Panc1 (cell line): ENCODE measurements at regions not wholly inside any gene's neighbourhood (a gene's known extent, or its start where the extent isn't known, plus 50 kb on each side); places are given as distances from the start of the nearest gene placed in this dataset.

Source experiments
- ATAC-seq: fragments of 200-7000 bp; cut with Tn5 transposase; 2 replicates; pipeline ENCODE4 v1.9.1; 2020; ENCODE audit warnings: mild to moderate bottlenecking, moderate library complexity
- BruUV-seq: library from RNA; stranded (reverse); fragments of 400-500 nt; replicated peaks from 2 replicates; lab custom pipeline; 2021; lab: Mats Ljungman, UMichigan
- CTCF ChIA-PET: fragments of 300-600 bp; sonication (Branson Sonifier 250); formaldehyde crosslinking; loops from one replicate; lab custom pipeline; 2022; ENCODE audit warnings: antibody characterized with exemption; lab: Charles Lee
- POLR2A ChIA-PET: fragments of 300-600 bp; sonication (Branson Sonifier 250); formaldehyde crosslinking; loops from one replicate; lab custom pipeline; 2022; ENCODE audit warnings: antibody characterized with exemption; lab: Charles Lee
- DNase-seq: peaks from one replicate; pipeline ENCODE4 v3.0.0-alpha.2; 2010; ENCODE audit warnings: low read depth, low spot score
- H3K27ac ChIP-seq: 2 replicates; pipeline ENCODE4 v1.5.1; 2011; ENCODE audit warnings: mild to moderate bottlenecking, low read length, inconsistent platforms
- H3K27me3 ChIP-seq: fragments of 200-500 bp; sonication (Bioruptor generic); 2 replicates; pipeline ENCODE4 v1.6.0; 2014; ENCODE audit warnings: low read length, inconsistent platforms; ENCODE audit not compliant: control insufficient read depth, insufficient read depth
- H3K36me3 ChIP-seq: fragments of 200-500 bp; sonication (Bioruptor generic); 2 replicates; pipeline ENCODE4 v1.5.1; 2014; ENCODE audit warnings: inconsistent platforms, mild to moderate bottlenecking, low read length, moderate library complexity; ENCODE audit not compliant: control insufficient read depth, insufficient read depth
- H3K4me1 ChIP-seq: 2 replicates; pipeline ENCODE4 v1.5.1; 2011; ENCODE audit warnings: inconsistent platforms, mild to moderate bottlenecking, low read length, moderate library complexity; ENCODE audit not compliant: control insufficient read depth, insufficient read depth
- H3K4me3 ChIP-seq, 2 experiments: 2 replicates each; pipeline ENCODE4 v1.5.1; 2011 to 2012; ENCODE audit warnings: low read depth in 2 of 2, low read length in 2 of 2, mild to moderate bottlenecking in 2 of 2, inconsistent platforms in 1 of 2, moderate library complexity in 1 of 2
- H3K9me3 ChIP-seq: fragments of 200-500 bp; sonication (Bioruptor generic); 2 replicates; pipeline ENCODE4 v1.5.1; 2014; ENCODE audit warnings: low read depth, mild to moderate bottlenecking, inconsistent platforms, low read length, moderate library complexity; ENCODE audit not compliant: control insufficient read depth, insufficient read depth
- POLR2AphosphoS5 ChIP-seq: IDR thresholded peaks from 2 replicates; pipeline ENCODE4 v1.6.1; 2012; ENCODE audit warnings: mild to moderate bottlenecking, low read depth, low read length, moderate library complexity
- SIN3A ChIP-seq: IDR thresholded peaks from 2 replicates; pipeline ENCODE4 v1.6.1; 2012; ENCODE audit warnings: low read depth, mild to moderate bottlenecking, low read length, moderate library complexity, borderline replicate concordance; ENCODE audit not compliant: insufficient read depth
- TCF7L2 ChIP-seq: IDR thresholded peaks from 2 replicates; pipeline ENCODE4 v1.6.1; 2011; ENCODE audit warnings: mild to moderate bottlenecking, low read depth, low read length, inconsistent platforms
- in situ Hi-C: cut with HindIII; loops from 2 replicates; pipeline ENCODE4 v1.10.0; 2016; ENCODE audit warnings: low sequenced_read_pairs, low pct_unique_long_range_greater_than_20kb
- intact Hi-C: fragments of 100-400 bp; cut with micrococcal nuclease; formaldehyde crosslinking; loops from one replicate; pipeline ENCODE4 v1.10.0; 2022; ENCODE audit not compliant: unreplicated experiment
- TF ChIP-seq, protein P1 (sequence below), 2 experiments: IDR thresholded peaks; 2 replicates each; pipeline ENCODE4 v1.6.1; 2011 to 2012; ENCODE audit warnings: low read depth in 2 of 2, control low read depth in 1 of 2, low read length in 1 of 2, mild to moderate bottlenecking in 1 of 2, moderate library complexity in 1 of 2; ENCODE audit not compliant: insufficient read depth in 1 of 2
- TF ChIP-seq, protein P2 (sequence below): fragments of 450-650 bp; IDR thresholded peaks from 2 replicates; pipeline ENCODE4 v1.5.1; 2017; ENCODE audit warnings: mild to moderate bottlenecking

DNA sequence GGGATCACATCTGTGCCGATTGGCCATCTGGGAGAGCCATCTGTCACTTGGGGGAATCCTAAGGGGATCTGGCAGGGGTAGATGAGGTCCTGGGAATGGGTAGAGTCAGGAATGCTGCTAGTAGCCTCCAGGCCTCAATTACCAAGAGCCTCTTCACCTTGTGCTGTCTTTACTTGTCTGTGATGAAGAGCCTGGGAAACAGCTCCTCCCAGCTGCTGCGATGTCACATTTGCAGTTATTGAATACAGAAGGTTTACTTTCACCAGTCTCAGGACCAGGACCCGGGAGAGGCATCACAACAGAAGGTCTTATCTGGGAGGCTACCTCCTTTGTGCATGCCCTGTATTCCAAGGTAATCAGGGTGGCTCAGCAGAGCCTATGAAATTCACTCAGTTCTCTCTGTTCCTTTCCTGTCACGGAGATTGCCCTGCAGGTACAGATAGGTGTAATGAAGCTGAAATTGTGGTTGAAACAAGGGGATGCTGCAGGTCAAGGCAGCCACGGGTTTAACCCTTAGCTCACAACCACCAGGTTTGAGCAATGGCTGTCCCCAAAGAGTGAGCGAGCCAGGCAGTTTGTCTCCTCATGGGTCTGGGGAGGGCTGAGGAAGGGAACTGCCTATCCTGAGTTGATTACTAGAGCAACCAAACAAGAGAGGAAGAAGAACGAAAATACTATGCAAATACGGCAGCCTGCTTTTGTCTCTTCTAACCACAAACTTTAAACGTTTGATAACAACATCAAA is 298.9 kb upstream of the RORA start:
- no TSS peak for BruUV-seq
- ATAC-seq (no peak), DNase-seq (no peak)
- TF ChIP-seq, protein P1, sequence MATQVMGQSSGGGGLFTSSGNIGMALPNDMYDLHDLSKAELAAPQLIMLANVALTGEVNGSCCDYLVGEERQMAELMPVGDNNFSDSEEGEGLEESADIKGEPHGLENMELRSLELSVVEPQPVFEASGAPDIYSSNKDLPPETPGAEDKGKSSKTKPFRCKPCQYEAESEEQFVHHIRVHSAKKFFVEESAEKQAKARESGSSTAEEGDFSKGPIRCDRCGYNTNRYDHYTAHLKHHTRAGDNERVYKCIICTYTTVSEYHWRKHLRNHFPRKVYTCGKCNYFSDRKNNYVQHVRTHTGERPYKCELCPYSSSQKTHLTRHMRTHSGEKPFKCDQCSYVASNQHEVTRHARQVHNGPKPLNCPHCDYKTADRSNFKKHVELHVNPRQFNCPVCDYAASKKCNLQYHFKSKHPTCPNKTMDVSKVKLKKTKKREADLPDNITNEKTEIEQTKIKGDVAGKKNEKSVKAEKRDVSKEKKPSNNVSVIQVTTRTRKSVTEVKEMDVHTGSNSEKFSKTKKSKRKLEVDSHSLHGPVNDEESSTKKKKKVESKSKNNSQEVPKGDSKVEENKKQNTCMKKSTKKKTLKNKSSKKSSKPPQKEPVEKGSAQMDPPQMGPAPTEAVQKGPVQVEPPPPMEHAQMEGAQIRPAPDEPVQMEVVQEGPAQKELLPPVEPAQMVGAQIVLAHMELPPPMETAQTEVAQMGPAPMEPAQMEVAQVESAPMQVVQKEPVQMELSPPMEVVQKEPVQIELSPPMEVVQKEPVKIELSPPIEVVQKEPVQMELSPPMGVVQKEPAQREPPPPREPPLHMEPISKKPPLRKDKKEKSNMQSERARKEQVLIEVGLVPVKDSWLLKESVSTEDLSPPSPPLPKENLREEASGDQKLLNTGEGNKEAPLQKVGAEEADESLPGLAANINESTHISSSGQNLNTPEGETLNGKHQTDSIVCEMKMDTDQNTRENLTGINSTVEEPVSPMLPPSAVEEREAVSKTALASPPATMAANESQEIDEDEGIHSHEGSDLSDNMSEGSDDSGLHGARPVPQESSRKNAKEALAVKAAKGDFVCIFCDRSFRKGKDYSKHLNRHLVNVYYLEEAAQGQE (IDR thresholded peaks at IDR 0.05; ENCODE audit: insufficient read depth in 1 of 2, low read depth in 2 of 2, low read length in 1 of 2), result no peak
- TF ChIP-seq, protein P2, sequence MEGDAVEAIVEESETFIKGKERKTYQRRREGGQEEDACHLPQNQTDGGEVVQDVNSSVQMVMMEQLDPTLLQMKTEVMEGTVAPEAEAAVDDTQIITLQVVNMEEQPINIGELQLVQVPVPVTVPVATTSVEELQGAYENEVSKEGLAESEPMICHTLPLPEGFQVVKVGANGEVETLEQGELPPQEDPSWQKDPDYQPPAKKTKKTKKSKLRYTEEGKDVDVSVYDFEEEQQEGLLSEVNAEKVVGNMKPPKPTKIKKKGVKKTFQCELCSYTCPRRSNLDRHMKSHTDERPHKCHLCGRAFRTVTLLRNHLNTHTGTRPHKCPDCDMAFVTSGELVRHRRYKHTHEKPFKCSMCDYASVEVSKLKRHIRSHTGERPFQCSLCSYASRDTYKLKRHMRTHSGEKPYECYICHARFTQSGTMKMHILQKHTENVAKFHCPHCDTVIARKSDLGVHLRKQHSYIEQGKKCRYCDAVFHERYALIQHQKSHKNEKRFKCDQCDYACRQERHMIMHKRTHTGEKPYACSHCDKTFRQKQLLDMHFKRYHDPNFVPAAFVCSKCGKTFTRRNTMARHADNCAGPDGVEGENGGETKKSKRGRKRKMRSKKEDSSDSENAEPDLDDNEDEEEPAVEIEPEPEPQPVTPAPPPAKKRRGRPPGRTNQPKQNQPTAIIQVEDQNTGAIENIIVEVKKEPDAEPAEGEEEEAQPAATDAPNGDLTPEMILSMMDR, result no peak
- TF ChIP-seq POLR2AphosphoS5 (no peak), TCF7L2 (no peak), SIN3A (no peak)
- Histone ChIP-seq H3K27me3 (no peaks in the 10 kb centered on the region), H3K4me1 (no peaks in the 10 kb centered on the region), H3K36me3 (no peaks in the 10 kb centered on the region), H3K27ac (no peak overlapping the region), H3K4me3 (no peak overlapping the region), H3K9me3 (no peaks in the 10 kb centered on the region)
- POLR2A ChIA-PET, result no interaction called here
- in situ Hi-C loops (no loop called here), intact Hi-C loops (no loop called here)
- CTCF ChIA-PET, result no interaction called here

DNA sequence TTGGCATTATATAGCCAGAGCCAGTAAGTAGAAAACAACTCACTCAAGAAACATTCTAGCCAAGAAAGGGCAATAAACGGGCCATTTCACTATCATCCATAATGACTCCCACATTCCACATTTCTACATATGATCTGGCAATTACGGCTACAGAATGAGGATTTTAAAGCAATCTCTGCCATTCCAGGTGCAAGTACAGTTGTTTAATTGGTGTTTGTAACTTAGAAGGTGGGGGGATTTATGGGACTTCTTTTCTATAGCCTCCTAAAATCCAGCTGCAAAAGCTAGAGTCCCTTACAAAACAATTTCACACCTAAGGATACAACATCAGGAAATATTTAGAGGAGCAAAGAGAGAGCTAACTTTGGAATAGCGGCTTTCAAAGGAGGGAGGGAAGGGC is 295.4 kb upstream of the RORA start:
- ATAC-seq, result no peak
- TF ChIP-seq, protein P1 (IDR thresholded peaks at IDR 0.05; ENCODE audit: insufficient read depth in 1 of 2, low read depth in 2 of 2, low read length in 1 of 2), result no peak
- TF ChIP-seq TCF7L2 (no peak), POLR2AphosphoS5 (no peak), SIN3A (no peak)
- TF ChIP-seq, protein P2, result no peak
- H3K36me3 ChIP-seq, result no peaks in the 10 kb centered on the region
- no peak overlapping the region for H3K27ac ChIP-seq
- H3K4me3 ChIP-seq, result no peak overlapping the region
- ChIA-PET CTCF (no interaction called here), POLR2A (no interaction called here)
- BruUV-seq, result no TSS peak
- DNase-seq, result no peak
- H3K9me3 ChIP-seq, result no peaks in the 10 kb centered on the region
- in situ Hi-C loops (no loop called here), intact Hi-C loops (no loop called here)
- H3K27me3 ChIP-seq, result no peaks in the 10 kb centered on the region
- no peaks in the 10 kb centered on the region for H3K4me1 ChIP-seq
